ENCODE measurements at regions not wholly inside any gene's neighbourhood (a gene's known extent, or its start where the extent isn't known, plus 50 kb on each side); places are given as distances from the start of the nearest gene placed in this dataset.
A peak's percentile ranks its signal among the peaks of the same experiment; 100 is the strongest.

DNA sequence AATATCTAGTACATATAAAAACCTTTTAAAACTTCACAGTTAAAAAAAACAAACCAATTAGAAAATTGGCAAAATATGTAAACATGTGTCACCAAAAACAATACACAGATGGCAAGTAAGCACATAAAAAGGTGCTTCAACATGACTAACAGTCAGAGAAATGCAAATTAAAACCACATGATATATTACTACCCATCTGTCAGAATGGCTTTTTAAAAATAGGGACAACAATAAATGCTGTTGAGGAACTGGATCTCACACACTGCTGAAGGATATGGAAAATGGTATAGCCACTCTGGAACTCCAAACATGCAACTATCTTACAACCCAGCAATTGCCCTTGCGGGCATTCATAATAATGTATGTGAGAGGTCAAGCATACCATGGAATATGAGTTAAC is 1153.6 kb downstream of the FLRT2 start:
- Histone ChIP-seq H3K9ac (ENCODE audit: low read depth, low read length) (no peak overlapping the region), H3K27me3 (ENCODE audit: insufficient read depth, low read length, poor library complexity) (no peaks in the 10 kb centered on the region), H3K4me3 (ENCODE audit: low read depth in 1 of 2, low read length in 2 of 2) (no peak overlapping the region), H3K4me2 (ENCODE audit: insufficient read depth, low read length) (no peak overlapping the region), H3K36me3 (ENCODE audit: insufficient read depth, low read length) (no peaks in the 10 kb centered on the region), H3K79me2 (ENCODE audit: insufficient read depth, low read length) (no peaks in the 10 kb centered on the region), H2AFZ (ENCODE audit: low read depth, low read length) (no peak overlapping the region), H4K20me1 (ENCODE audit: insufficient read depth, low read length) (no peaks in the 10 kb centered on the region), H3K27ac (ENCODE audit: low read length) (no peak overlapping the region), H3K4me1 (ENCODE audit: insufficient read depth, low read length) (no peaks in the 10 kb centered on the region), H3K9me3 (ENCODE audit: insufficient read depth, low read length, severe bottlenecking) (no peaks in the 10 kb centered on the region)
- TF ChIP-seq, protein P1, sequence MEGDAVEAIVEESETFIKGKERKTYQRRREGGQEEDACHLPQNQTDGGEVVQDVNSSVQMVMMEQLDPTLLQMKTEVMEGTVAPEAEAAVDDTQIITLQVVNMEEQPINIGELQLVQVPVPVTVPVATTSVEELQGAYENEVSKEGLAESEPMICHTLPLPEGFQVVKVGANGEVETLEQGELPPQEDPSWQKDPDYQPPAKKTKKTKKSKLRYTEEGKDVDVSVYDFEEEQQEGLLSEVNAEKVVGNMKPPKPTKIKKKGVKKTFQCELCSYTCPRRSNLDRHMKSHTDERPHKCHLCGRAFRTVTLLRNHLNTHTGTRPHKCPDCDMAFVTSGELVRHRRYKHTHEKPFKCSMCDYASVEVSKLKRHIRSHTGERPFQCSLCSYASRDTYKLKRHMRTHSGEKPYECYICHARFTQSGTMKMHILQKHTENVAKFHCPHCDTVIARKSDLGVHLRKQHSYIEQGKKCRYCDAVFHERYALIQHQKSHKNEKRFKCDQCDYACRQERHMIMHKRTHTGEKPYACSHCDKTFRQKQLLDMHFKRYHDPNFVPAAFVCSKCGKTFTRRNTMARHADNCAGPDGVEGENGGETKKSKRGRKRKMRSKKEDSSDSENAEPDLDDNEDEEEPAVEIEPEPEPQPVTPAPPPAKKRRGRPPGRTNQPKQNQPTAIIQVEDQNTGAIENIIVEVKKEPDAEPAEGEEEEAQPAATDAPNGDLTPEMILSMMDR (IDR thresholded peaks at IDR 0.05; ENCODE audit: borderline replicate concordance, extremely low read depth, low read length, poor library complexity, severe bottlenecking), result no peak
- TF ChIP-seq EZH2 (IDR thresholded peaks at IDR 0.05; ENCODE audit: borderline replicate concordance, low read depth, low read length, severe bottlenecking), result no peak
- no peak for DNase-seq
- ATAC-seq (ENCODE audit: insufficient read depth, low read depth), result no peak

DNA sequence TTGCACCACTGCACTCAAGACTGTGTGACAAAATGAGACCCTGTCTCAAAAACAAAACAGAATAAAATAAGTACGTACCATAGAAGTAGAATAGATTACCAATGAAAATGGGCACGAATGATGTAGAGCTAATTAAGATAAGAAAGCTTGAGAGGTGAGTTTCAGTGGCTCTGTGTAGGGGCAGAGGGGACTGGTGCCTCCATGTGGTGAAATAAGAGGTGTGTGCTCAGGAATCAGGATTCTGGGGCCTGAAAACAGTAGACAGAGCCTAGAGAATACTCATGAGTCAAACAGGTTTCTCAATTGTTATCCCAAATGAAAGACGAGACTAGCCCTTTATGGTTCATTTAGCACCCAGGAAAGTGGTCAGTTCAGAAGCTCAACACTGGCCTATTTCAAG is 1145.1 kb downstream of the FLRT2 start:
- no peak overlapping the region for H2AFZ ChIP-seq (ENCODE audit: low read depth, low read length)
- ATAC-seq (ENCODE audit: insufficient read depth, low read depth), result no peak
- H3K4me1 ChIP-seq (ENCODE audit: insufficient read depth, low read length), result no peaks in the 10 kb centered on the region
- H3K4me2 ChIP-seq (ENCODE audit: insufficient read depth, low read length), result no peak overlapping the region
- DNase-seq, result no peak
- no peak overlapping the region for H3K9ac ChIP-seq (ENCODE audit: low read depth, low read length)
- TF ChIP-seq, protein P1 (IDR thresholded peaks at IDR 0.05; ENCODE audit: borderline replicate concordance, extremely low read depth, low read length, poor library complexity, severe bottlenecking), result peak; percentile 11
- TF ChIP-seq EZH2 (IDR thresholded peaks at IDR 0.05; ENCODE audit: borderline replicate concordance, low read depth, low read length, severe bottlenecking), result no peak
- H3K27ac ChIP-seq (ENCODE audit: low read length), result no peak overlapping the region
- H3K79me2 ChIP-seq (ENCODE audit: insufficient read depth, low read length), result no peaks in the 10 kb centered on the region
- no peaks in the 10 kb centered on the region for H3K36me3 ChIP-seq (ENCODE audit: insufficient read depth, low read length)
- no peak overlapping the region for H3K4me3 ChIP-seq (ENCODE audit: low read depth in 1 of 2, low read length in 2 of 2)
- H3K27me3 ChIP-seq (ENCODE audit: insufficient read depth, low read length, poor library complexity), result no peaks in the 10 kb centered on the region
- H3K9me3 ChIP-seq (ENCODE audit: insufficient read depth, low read length, severe bottlenecking), result no peaks in the 10 kb centered on the region
- H4K20me1 ChIP-seq (ENCODE audit: insufficient read depth, low read length), result no peaks in the 10 kb centered on the region

DNA sequence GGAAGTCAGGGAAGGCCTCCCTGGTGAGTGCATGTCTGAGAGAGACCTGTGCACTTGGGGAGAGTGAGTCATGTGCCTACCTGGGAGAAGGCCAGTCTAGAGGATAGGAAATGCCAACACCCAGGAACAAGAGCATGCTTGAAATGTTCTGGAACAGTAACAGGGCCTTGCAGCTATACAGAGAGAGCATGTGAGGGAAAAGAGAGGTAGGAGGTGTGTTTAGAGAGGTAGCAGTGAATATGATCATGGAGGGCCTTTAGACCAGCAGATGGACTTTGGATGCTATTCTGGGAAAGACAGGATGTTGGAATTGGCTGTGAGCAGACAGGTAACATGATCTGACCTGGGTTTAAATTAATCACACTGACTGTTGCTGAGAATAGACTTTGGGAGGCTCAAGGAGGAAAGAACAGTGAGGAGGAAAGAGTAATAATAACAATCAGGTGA is 1143.6 kb downstream of the FLRT2 start:
- DNase-seq, result no peak
- Histone ChIP-seq H3K4me2 (ENCODE audit: insufficient read depth, low read length) (no peak overlapping the region), H3K9ac (ENCODE audit: low read depth, low read length) (no peak overlapping the region), H3K27me3 (ENCODE audit: insufficient read depth, low read length, poor library complexity) (no peaks in the 10 kb centered on the region), H3K4me3 (ENCODE audit: low read depth in 1 of 2, low read length in 2 of 2) (no peak overlapping the region), H3K36me3 (ENCODE audit: insufficient read depth, low read length) (no peaks in the 10 kb centered on the region), H3K27ac (ENCODE audit: low read length) (no peak overlapping the region), H2AFZ (ENCODE audit: low read depth, low read length) (0 out of 2 replicates have a peak overlapping the region, but pooled peaks have one; percentile 47), H3K79me2 (ENCODE audit: insufficient read depth, low read length) (no peaks in the 10 kb centered on the region), H4K20me1 (ENCODE audit: insufficient read depth, low read length) (no peaks in the 10 kb centered on the region), H3K4me1 (ENCODE audit: insufficient read depth, low read length) (no peaks in the 10 kb centered on the region), H3K9me3 (ENCODE audit: insufficient read depth, low read length, severe bottlenecking) (no peaks in the 10 kb centered on the region)
- TF ChIP-seq, protein P1 (IDR thresholded peaks at IDR 0.05; ENCODE audit: borderline replicate concordance, extremely low read depth, low read length, poor library complexity, severe bottlenecking), result no peak
- TF ChIP-seq EZH2 (IDR thresholded peaks at IDR 0.05; ENCODE audit: borderline replicate concordance, low read depth, low read length, severe bottlenecking), result no peak
- ATAC-seq (ENCODE audit: insufficient read depth, low read depth), result no peak

DNA sequence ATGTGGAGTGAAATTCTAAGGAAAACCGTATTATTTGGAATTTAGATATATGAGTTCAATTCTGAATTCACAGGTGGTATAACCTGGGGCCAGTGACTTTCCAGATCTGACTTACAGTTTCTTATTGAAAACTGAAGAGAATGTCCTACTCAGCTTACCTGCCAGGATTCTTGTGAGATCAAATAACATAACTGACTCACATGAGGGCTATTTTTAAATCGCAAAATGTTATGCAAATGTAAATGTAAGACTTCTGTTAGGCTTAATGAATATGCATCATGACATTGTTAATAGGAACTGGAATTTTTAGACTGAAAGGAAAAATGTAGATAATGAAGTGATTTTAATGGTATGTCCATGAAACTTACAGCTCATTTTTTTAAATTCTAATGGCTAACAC is 1142.1 kb downstream of the FLRT2 start:
- H3K36me3 ChIP-seq (ENCODE audit: insufficient read depth, low read length), result no peaks in the 10 kb centered on the region
- H3K4me1 ChIP-seq (ENCODE audit: insufficient read depth, low read length), result no peaks in the 10 kb centered on the region
- H3K27ac ChIP-seq (ENCODE audit: low read length), result no peak overlapping the region
- H3K9me3 ChIP-seq (ENCODE audit: insufficient read depth, low read length, severe bottlenecking), result no peaks in the 10 kb centered on the region
- no peak overlapping the region for H2AFZ ChIP-seq (ENCODE audit: low read depth, low read length)
- no peaks in the 10 kb centered on the region for H3K27me3 ChIP-seq (ENCODE audit: insufficient read depth, low read length, poor library complexity)
- no peak for DNase-seq
- H3K4me2 ChIP-seq (ENCODE audit: insufficient read depth, low read length), result no peak overlapping the region
- no peak overlapping the region for H3K9ac ChIP-seq (ENCODE audit: low read depth, low read length)
- TF ChIP-seq EZH2 (IDR thresholded peaks at IDR 0.05; ENCODE audit: borderline replicate concordance, low read depth, low read length, severe bottlenecking), result no peak
- TF ChIP-seq, protein P1 (IDR thresholded peaks at IDR 0.05; ENCODE audit: borderline replicate concordance, extremely low read depth, low read length, poor library complexity, severe bottlenecking), result no peak
- H4K20me1 ChIP-seq (ENCODE audit: insufficient read depth, low read length), result no peaks in the 10 kb centered on the region
- no peak overlapping the region for H3K4me3 ChIP-seq (ENCODE audit: low read depth in 1 of 2, low read length in 2 of 2)
- H3K79me2 ChIP-seq (ENCODE audit: insufficient read depth, low read length), result no peaks in the 10 kb centered on the region
- no peak for ATAC-seq (ENCODE audit: insufficient read depth, low read depth)
